GM18870 (cell line): ENCODE measurements at regions not wholly inside any gene's neighbourhood (a gene's known extent, or its start where the extent isn't known, plus 50 kb on each side); places are given as distances from the start of the nearest gene placed in this dataset.
"Not testable (repeated sequence)": the region's sequence is repeated elsewhere in the genome, so short reads cannot be mapped to it uniquely, and the experiment has no call there.

Experiments
- ATAC-seq: cut with Tn5 transposase; IDR thresholded peaks from one replicate; pipeline ENCODE4 v1.9.1; 2021; ENCODE audit warnings: moderate library complexity; ENCODE audit not compliant: unreplicated experiment

DNA sequence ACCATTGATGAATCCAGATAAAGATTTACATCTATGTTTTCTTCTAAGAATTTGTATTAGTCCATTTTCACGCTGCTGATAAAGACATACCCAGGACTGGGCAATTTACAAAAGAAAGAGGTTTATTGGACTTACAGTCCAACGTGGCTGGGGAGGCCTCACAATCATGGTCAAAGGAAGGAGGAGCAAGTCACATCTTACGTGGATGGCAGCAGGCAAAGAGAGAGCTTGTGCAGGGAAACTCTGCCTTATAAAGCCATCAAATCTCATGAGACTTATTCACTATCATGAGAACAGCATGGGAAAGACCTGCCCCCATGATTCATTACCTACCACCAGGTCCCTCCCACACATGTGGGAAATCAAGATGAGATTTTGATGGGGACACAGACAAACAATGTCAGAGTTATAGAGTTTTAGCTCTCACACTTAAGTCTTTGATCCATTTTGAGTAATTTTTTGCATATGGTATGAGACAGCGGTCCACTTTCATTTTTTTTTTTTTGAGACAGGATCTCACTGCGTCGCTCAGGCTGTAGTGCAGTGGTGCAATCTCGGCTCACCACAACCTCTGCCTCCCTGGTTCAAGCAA lies 53.5 kb upstream of the JADE2 start:
- ATAC-seq, result not testable (repeated sequence)

DNA sequence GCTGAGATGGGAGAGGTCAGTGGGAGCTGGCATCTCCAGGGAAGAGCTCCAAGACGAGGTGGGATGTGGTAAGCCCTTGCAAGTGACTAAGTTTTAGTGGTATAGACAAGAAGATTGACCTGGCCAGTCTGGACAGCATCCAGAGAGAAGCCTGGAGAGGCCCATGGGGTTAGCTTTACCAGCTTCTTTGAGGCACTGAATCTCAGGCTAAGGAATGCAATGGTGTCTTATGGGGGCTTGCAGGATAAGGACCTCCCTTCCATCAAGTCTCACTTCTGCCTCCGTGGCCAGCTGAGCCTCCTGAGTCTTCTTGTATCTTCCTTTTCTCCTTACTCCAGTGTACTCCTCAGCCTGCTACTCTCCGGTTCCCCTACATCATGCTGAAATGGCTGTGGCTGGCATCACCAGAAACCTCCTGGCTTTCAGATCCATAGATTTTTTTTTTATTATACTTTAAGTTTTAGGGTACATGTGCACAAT lies 56.5 kb upstream of the JADE2 start:
- no peak for ATAC-seq

GRCh38 chr5:134467231-134467630 lies 55.5 kb upstream of the CDKN2AIPNL start:
- no peak for ATAC-seq

DNA sequence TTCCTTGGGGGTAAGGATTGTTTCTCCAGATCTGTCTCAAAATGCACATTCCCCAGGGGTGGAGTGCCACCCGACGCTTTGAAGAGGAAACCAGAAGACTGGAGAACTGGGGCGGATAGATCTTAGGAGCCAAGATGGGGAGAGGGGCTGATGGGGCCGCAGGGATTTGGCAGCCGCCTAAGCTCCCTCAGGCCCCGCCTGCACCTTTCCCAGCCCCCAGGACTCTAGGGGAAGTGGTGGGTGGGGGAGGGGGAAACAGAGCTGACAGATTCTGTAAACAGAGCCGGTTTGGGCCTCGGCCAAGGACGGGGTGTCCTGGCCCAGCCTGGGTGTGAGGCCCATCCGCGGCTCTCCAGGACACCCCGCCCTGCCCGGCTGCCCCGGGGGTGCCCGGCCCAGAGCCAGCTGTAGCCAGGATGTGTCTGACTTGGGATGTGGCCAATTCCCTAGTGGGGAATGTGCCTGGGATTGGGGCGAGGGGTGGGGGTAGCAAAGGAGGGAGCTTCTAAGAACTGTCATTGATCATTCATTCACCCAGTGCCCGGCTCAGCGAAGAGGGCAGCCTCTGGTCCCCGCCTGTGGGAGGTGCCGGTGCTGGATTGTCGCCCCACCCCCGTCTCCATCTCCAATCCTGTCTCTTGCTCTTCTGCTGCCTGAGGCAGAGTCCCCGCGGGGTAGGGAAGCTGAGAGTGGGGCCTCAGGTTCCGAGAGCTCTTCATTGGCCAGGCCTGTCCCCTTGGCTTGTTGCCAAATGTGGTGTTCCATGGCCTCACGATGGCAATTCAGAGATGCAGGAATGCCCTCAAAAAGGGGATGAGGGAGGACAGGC lies 54.8 kb upstream of the CDKN2AIPNL start:
- peak; percentile 28 for ATAC-seq

GRCh38 chr5:134465816-134466240 lies 54.1 kb upstream of the CDKN2AIPNL start:
- ATAC-seq, result peak; percentile 37

- no peak for ATAC-seq
These were observed 53.5 kb upstream of the CDKN2AIPNL start for GRCh38 chr5:134464988-134465815.

DNA sequence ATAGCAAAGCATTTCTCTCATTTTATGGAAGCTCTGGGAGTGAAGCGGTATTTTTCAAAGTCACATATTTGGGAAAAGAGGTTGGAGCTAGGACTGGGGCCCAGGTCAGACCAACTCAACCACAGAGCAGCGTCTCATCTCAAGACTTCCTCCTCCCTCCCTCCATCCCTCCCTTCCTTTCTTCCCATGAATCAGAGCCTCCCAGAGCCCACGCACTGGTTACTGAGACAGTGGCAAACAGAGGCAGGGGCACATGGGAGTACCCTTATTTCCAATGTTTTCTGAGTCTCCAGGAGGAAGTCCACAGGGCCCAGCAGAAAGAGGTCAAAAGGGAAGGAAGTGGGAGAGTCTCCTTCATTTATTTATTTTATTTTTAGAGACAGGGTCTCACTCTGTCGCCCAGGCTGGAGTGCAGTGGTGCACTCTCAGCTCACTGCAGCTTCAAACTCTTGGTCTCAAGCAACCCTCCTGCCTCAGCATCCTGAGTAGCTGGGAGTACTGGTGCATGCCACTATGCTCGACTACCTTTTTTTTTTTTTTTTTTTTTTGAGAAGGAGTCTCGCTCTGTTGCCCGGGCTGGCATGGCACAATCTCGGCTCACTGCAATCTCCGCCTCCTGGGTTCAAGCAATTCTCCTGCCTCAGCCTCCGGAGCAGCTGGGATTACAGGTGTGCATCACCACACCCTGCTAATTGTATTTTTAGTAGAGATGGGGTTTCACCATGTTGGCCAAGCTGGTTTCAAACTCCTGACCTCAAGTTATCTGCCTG lies 52.5 kb upstream of the CDKN2AIPNL start:
- ATAC-seq, result no peak

DNA sequence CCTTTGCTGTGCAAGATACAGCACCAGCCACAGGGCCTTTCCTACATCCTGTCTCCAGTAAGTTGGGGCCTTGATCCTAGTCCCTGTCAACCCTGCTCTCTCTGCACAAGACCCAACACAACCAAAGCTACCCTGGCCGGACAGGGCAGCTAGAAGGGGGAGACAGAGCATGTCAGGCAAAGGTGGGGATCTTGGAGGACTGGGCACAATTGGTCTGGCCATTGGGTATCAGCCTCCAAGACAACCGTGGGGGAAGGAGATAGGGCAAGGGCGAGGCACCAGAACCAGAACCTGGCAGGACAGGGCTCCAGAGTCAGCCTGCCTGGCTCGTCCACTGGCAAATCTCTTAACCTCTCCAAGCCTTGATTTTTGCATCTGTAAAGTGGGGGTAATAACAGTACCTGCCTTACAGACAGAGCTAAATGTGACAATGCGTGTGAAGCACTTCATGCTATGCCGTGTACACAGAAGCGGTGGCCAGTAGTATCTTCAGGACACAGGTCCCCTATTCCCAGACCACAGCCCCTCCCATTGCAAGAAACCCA lies 51.6 kb upstream of the CDKN2AIPNL start:
- ATAC-seq, result no peak

- ATAC-seq, result no peak
These were observed 51.1 kb upstream of the CDKN2AIPNL start for GRCh38 chr5:134462761-134463160.

DNA sequence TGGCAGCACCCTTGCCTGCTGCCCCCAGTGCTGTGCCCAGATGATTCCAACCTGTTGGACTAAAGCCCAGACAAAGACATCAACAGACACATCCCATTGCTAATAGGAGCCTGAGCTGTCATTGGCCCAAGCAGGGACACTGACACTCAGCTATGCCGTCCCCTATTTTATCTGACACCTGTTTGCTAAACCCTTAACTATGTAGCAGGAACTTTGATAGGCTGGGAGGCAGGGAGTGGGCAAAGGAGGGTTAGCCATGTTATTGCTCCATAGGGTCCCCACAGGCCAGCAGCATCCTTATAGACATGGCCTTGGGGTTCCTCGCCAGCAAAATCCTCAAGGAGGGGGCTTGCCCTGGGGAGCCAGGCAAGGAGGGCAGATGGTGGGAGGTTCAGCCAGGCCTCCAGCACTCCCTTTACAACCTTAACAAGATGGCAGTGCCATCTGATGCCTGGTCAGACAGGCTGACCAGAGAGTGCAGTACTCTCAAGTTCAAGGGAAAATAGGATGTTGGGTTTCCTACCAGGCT lies 50.4 kb upstream of the CDKN2AIPNL start:
- ATAC-seq, result no peak
